DMS53 treated with DMSO at 0.1 percent for 48 hours (cell line): ENCODE measurements at regions not wholly inside any gene's neighbourhood (a gene's known extent, or its start where the extent isn't known, plus 50 kb on each side); places are given as distances from the start of the nearest gene placed in this dataset.

Experiments used
- DNase-seq: peaks from one replicate; lab custom pipeline; 2025; ENCODE audit not compliant: unreplicated experiment; lab: John Stamatoyannopoulos, UW

DNA sequence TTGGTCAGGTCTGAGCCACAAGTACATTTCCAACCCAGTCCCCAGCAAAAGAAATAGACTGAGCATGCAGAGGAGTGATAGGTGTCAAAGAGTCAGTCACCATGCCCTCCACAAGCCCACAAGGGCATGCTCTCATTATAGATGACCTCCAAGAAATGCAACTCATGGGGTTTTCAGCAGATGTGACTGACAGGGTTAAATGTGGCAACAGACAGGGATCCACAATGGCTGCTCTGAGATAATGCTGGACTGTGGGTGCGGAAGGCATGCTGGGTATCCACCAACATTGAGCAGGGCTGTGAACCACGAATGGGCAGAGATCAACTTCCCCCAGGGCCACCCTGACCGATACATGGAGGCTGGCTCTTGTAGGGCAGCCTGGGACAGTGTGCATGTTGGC, 115.8 kb downstream of the BCOR start:
- no peak for DNase-seq

DNA sequence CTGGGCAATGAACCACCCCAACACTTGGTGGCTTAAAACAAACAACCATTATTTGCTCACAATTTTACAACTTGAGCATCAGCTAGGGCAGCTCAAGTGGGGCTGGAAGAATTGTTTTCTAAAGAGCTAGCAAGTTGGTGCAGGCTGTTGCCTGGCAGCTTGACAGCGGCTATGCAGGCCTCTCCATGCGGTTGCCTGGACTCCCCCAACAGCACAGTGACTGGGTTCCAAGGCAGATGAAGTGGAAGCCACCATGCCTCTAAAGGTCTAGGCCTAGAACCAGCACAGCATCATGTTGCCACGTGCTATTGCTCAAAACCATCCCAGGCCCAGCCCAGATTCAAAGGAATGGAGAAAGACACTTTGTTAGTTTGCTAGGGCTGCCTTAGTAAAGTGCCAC, 114.8 kb downstream of the BCOR start:
- no peak for DNase-seq

DNA sequence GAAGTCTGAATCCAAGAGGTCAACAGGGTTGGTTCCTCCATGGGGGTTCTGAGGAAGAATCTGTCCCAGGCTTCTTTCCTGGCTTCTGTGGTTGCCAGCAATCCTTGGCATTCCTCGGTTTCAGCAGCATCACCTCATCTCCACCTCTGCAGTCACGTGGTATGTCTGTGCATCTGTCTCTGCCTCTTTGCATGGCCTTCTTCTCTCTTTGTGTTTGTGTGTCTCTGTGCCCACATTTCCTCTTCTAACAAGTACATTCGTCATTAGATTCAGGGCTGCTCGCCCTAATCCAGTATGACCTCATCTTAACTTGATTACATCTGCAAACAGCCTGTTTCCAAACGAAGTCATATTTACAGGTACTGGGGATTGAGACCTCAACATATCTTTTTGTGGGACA, 114.0 kb downstream of the BCOR start:
- DNase-seq: no peak

GRCh38 chrX:39984191-39984956, 113.4 kb downstream of the BCOR start:
- no peak for DNase-seq

DNA sequence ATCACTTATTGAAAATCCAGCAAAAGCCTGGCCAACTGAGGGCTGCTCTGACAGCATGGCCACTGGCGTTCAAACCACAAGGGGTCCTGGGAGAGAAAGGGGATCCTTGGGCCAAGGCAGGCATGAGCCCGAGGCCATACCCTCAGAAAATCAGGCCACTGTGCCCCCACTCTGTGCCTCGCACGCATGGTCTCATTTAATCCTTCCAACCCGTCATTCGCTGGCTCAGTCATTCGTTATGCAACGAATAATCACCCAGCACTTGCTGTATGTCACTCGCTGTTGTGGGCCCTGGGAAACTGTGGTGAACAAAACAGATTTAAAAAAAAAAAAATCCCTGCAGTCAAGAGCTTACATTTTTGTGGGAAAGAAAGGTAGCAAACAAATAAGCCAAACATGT, 112.7 kb downstream of the BCOR start:
- no peak for DNase-seq

DNA sequence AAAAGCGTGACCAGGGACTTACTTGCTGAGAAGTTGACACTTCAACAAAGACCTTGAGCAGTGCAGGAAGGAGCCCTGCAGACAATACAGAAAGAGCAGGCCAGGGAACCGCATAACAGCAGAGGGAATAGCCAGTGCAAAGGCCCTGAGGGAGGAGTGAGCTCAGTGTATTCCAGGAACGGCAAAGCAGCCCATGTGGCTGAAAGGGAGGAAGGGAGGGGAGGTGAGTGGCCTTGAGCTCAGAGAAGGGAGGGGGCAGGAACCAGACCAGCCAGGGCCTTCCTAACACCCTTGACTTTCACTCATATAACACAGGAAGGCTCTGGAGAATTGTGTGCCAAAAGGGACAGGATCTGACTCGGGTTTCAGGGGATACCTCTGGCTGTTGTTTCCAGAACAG, 112.2 kb downstream of the BCOR start:
- no peak for DNase-seq

DNA sequence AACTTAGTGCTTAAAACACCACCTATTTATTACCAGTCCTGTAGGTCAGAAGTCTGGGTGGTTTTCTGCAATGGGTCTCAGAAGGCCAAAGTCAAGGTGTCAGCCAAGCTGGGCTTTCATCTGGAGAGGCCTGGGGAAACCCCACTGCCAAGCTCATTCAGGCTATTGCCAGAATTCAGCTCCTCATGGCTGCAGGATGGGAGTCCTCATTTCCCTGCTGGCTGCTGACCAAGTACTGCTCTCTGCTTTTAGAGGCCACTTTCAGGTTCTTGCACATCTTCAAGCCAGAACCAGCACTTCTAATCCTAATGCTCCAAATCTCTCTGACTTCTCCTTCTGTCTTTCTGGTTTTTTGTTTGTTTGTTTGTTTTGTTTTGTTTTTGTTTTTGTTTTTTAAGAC, 109.3 kb downstream of the BCOR start:
- no peak for DNase-seq

DNA sequence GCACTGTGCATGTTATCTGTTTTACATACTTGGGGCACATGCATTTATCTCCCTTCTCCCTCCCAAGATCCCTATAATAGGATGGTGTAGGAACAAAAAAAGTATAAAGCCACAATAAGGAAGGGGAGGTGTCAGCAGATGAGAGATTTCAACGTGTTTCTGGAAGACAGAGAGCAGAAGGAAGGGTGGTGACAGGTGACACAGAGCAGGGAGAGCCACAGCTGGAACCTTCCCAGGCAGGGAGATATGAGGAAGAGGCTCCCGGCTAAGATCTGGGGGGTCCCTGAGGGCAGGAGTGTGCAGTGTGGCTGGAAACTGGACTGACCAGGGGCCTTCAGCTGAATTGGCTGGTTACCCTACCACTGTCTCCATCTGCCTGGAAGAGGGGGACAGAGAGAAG, 107.4 kb downstream of the BCOR start:
- no peak for DNase-seq

DNA sequence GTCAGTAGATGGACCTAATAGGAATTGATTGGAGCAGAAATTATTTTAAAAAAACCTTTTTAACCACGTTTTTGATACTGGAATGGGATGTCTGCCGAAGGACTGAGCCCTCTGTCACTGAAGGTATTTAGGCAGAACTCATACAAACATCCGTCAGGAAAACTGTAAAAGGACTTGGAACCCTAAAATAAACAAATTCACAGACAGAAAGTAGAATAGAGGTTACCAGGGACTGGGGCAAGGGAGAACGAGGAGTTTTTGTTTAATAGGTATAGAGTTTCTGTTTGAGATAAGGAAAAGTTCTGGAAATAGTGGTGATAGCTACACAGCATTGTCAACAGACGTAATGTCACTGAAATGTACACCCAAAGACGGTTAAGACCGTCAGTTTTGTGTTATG, 105.5 kb downstream of the BCOR start:
- DNase-seq: no peak

- DNase-seq: no peak
Observed at GRCh38 chrX:39995457-39995856, 102.3 kb downstream of the BCOR start.

- DNase-seq: no peak
Observed at GRCh38 chrX:39996536-39996935, 101.2 kb downstream of the BCOR start.

GRCh38 chrX:39998636-39999406, 98.9 kb downstream of the BCOR start:
- no peak for DNase-seq
